IMR-90 (cell line): ENCODE measurements at regions not wholly inside any gene's neighbourhood (a gene's known extent, or its start where the extent isn't known, plus 50 kb on each side); places are given as distances from the start of the nearest gene placed in this dataset.

Experiments
- ATAC-seq: fragments of 200-7000 bp; cut with Tn5 transposase; 2 replicates; pipeline ENCODE4 v1.9.1; 2020; ENCODE audit warnings: low read depth, mild to moderate bottlenecking, moderate library complexity
- BruUV-seq: library from RNA; stranded (reverse); fragments of 400-500 nt; replicated peaks from 2 replicates; lab custom pipeline; 2021; lab: Mats Ljungman, UMichigan
- CTCF ChIA-PET: fragments of 300-600 bp; formaldehyde crosslinking; extraction: SDS; loops from one replicate; lab custom pipeline; 2021; ENCODE audit warnings: antibody characterized with exemption; lab: Yijun Ruan, JAX
- POLR2A ChIA-PET: fragments of 300-600 bp; sonication (Branson Sonifier 250); formaldehyde crosslinking; loops from one replicate; lab custom pipeline; 2022; ENCODE audit warnings: antibody characterized with exemption; ENCODE audit not compliant: unreplicated experiment; lab: Charles Lee
- DNase-seq: peaks from one replicate; pipeline ENCODE4 v3.0.0; 2013
- H2AFZ ChIP-seq: replicated peaks from 2 replicates; pipeline ENCODE3; 2013; ENCODE audit warnings: low read length, mild to moderate bottlenecking; ENCODE audit not compliant: poor library complexity
- H2AK5ac ChIP-seq: 2 replicates; pipeline ENCODE4 v1.6.1; 2013; ENCODE audit warnings: low read depth, low read length, inconsistent platforms
- H2AK9ac ChIP-seq: replicated peaks from 2 replicates; pipeline ENCODE3; 2013; ENCODE audit warnings: mild to moderate bottlenecking, low read depth, low read length, moderate library complexity; ENCODE audit not compliant: poor library complexity
- H2BK120ac ChIP-seq: 2 replicates; pipeline ENCODE4 v1.6.1; 2013; ENCODE audit warnings: low read depth, low read length, inconsistent platforms
- H2BK15ac ChIP-seq: 3 replicates; pipeline ENCODE4 v1.6.1; 2013; ENCODE audit warnings: low read depth, low read length, inconsistent platforms
- H2BK20ac ChIP-seq: 2 replicates; pipeline ENCODE4 v1.6.1; 2013; ENCODE audit warnings: low read depth, mild to moderate bottlenecking, inconsistent platforms, low read length, moderate library complexity
- H2BK5ac ChIP-seq: 2 replicates; pipeline ENCODE4 v1.6.1; 2013; ENCODE audit warnings: mild to moderate bottlenecking, low read depth, low read length, inconsistent platforms; ENCODE audit not compliant: poor library complexity, severe bottlenecking
- H3K14ac ChIP-seq: replicated peaks from 2 replicates; pipeline ENCODE4 v1.6.1; 2013; ENCODE audit warnings: low read depth, low read length, inconsistent platforms
- H3K18ac ChIP-seq: 2 replicates; pipeline ENCODE4 v1.6.1; 2013; ENCODE audit warnings: low read depth, low read length, control low read depth
- H3K23ac ChIP-seq: 2 replicates; pipeline ENCODE4 v1.6.1; 2013; ENCODE audit warnings: low read depth, low read length, inconsistent platforms
- H3K27ac ChIP-seq: 2 replicates; pipeline ENCODE4 v1.5.1; 2013; ENCODE audit warnings: mild to moderate bottlenecking, control low read depth, low read length; ENCODE audit not compliant: insufficient read depth
- H3K27me3 ChIP-seq: 2 replicates; pipeline ENCODE4 v1.6.1; 2013; ENCODE audit warnings: low read length; ENCODE audit not compliant: control insufficient read depth, insufficient read depth
- H3K36me3 ChIP-seq: 2 replicates; pipeline ENCODE4 v1.6.1; 2013; ENCODE audit warnings: low read length, mixed read lengths; ENCODE audit not compliant: control insufficient read depth, insufficient read depth
- H3K4ac ChIP-seq: 2 replicates; pipeline ENCODE4 v1.6.1; 2013; ENCODE audit warnings: low read depth, low read length, inconsistent platforms
- H3K4me1 ChIP-seq: 2 replicates; pipeline ENCODE4 v1.6.1; 2013; ENCODE audit warnings: low read length, mixed read lengths; ENCODE audit not compliant: control insufficient read depth, insufficient read depth
- H3K4me2 ChIP-seq: 2 replicates; pipeline ENCODE4 v1.6.1; 2013; ENCODE audit warnings: low read depth, mild to moderate bottlenecking, control low read depth, low read length, moderate library complexity
- H3K4me3 ChIP-seq: 2 replicates; pipeline ENCODE4 v1.5.1; 2013; ENCODE audit warnings: low read depth, mild to moderate bottlenecking, control low read depth, low read length, moderate library complexity; ENCODE audit not compliant: insufficient read depth
- H3K56ac ChIP-seq: 2 replicates; pipeline ENCODE4 v1.6.1; 2013; ENCODE audit warnings: low read length, inconsistent platforms; ENCODE audit not compliant: insufficient read depth; ENCODE audit errors: extremely low read depth
- H3K79me1 ChIP-seq, 2 experiments: 2 replicates each; pipeline ENCODE4 v1.6.1; 2013; ENCODE audit warnings: low read length in 2 of 2, inconsistent platforms in 1 of 2, low read depth in 1 of 2
- H3K9ac ChIP-seq: 2 replicates; pipeline ENCODE4 v1.6.1; 2013; ENCODE audit warnings: low read depth, low read length, control low read depth
- H3K9me1 ChIP-seq: 2 replicates; pipeline ENCODE4 v1.6.1; 2013; ENCODE audit warnings: low read length, inconsistent platforms; ENCODE audit not compliant: insufficient read depth
- H3K9me3 ChIP-seq: 2 replicates; pipeline ENCODE4 v1.6.1; 2013; ENCODE audit warnings: low read length; ENCODE audit not compliant: control insufficient read depth, insufficient read depth
- H4K20me1 ChIP-seq: 2 replicates; pipeline ENCODE4 v1.6.1; 2013; ENCODE audit warnings: low read length, inconsistent platforms; ENCODE audit not compliant: insufficient read depth
- H4K5ac ChIP-seq: 2 replicates; pipeline ENCODE4 v1.6.1; 2013; ENCODE audit warnings: mild to moderate bottlenecking, low read depth, low read length, control low read depth
- H4K8ac ChIP-seq, 2 experiments: 2 replicates each; pipeline ENCODE4 v1.6.1; 2013; ENCODE audit warnings: low read depth in 2 of 2, low read length in 2 of 2, control low read depth in 1 of 2, inconsistent platforms in 1 of 2
- H4K91ac ChIP-seq: 2 replicates; pipeline ENCODE4 v1.6.1; 2013; ENCODE audit warnings: low read depth, low read length, inconsistent platforms; ENCODE audit not compliant: insufficient read depth
- CEBPB ChIP-seq: IDR thresholded peaks from 2 replicates; pipeline ENCODE4 v1.6.1; 2012; ENCODE audit warnings: low read depth, low read length, improper control_type of control experiment
- FOS ChIP-seq: fragments of 150-350 bp; IDR thresholded peaks from 2 replicates; pipeline ENCODE4 v1.6.1; 2016; ENCODE audit warnings: low read depth, low read length
- MXI1 ChIP-seq: IDR thresholded peaks from 2 replicates; pipeline ENCODE4 v1.6.1; 2012; ENCODE audit warnings: low read depth, mild to moderate bottlenecking, low read length, moderate library complexity, borderline replicate concordance
- NFE2L2 ChIP-seq: fragments of 150-350 bp; IDR thresholded peaks from 2 replicates; pipeline ENCODE4 v1.6.1; 2016; ENCODE audit warnings: low read depth, mild to moderate bottlenecking, low read length
- RAD21 ChIP-seq: IDR thresholded peaks from 2 replicates; pipeline ENCODE4 v1.6.1; 2012; ENCODE audit warnings: low read length, improper control_type of control experiment
- RFX5 ChIP-seq: IDR thresholded peaks from 2 replicates; pipeline ENCODE4 v1.8.0; 2012; ENCODE audit warnings: low read depth, mild to moderate bottlenecking, low read length, moderate library complexity
- WGBS, 2 experiments: methylation state at CpG; one replicate each; pipeline versions ENCODE4 v1.1.5 to v1.1.7; 2013; ENCODE audit warnings: missing lambda C conversion rate in 2 of 2; ENCODE audit not compliant: insufficient read length in 1 of 2; ENCODE audit errors: extremely low coverage in 2 of 2; 5-methylcytosine and 5-hydroxymethylcytosine counted together
- dilution Hi-C: fragments of 300-500 bp; cut with HindIII; formaldehyde crosslinking; loops from one replicate; pipeline ENCODE4 v1.14.3; 2018; ENCODE audit warnings: low sequenced_read_pairs; ENCODE audit not compliant: unreplicated experiment
- in situ Hi-C: fragments of 300-500 bp; cut with MboI; formaldehyde crosslinking; loops from 3 replicates; pipeline ENCODE4 v1.14.3; 2019; ENCODE audit warnings: low sequenced_read_pairs, inconsistent platforms, mixed read lengths
- intact Hi-C: fragments of 100-400 bp; cut with micrococcal nuclease; formaldehyde crosslinking; loops from 2 replicates; pipeline ENCODE4 v1.10.0; 2022
- TF ChIP-seq, protein P1 (sequence below): fragments of 150-350 bp; IDR thresholded peaks from 2 replicates; pipeline ENCODE4 v1.6.1; 2016; ENCODE audit warnings: low read depth, mild to moderate bottlenecking, low read length, moderate library complexity, borderline replicate concordance

DNA sequence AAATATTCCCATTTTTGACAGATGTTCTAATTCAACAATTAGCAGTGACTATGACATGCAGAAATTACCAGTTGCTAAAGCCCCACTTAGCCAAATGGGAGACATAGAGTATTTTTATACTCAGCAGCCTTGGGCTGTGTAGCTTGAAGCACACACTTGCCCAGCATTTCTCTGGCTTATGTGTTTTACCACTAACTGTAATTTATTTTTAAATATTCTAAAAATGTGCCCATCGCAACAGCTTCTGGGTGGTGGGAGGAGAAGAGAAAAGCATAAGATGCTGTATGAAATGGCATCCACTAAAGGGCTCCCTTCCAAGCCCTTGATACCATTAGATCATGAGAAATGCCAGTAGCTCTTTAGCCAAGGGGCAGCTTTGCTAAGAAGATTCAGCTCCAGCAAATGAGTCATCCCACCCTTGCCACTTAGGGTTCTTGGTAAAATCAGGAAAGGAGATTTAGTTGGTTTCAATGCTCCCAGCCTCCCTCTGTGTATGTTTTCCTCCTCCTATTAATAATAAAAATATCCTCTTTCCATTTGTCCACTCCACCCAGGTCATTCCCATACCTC is 462.7 kb upstream of the DEPDC1 start:
- Histone ChIP-seq H4K91ac (no peak overlapping the region), H3K56ac (no peak overlapping the region), H3K4me1 (no peaks in the 10 kb centered on the region), H2BK120ac (no peak overlapping the region), H3K9me1 (no peaks in the 10 kb centered on the region), H3K9me3 (peaks cover 2% of the 10 kb centered on the region; the same call in 1 of the 2 replicates), H4K8ac (no peak overlapping the region), H3K79me1 (no peaks in the 10 kb centered on the region), H2BK20ac (no peak overlapping the region), H3K4me2 (no peak overlapping the region), H3K23ac (no peak overlapping the region), H3K9ac (no peak overlapping the region), H2BK15ac (no peak overlapping the region), H3K4me3 (no peak overlapping the region), H2AK5ac (no peak overlapping the region), H4K20me1 (no peaks in the 10 kb centered on the region), H3K27me3 (no peaks in the 10 kb centered on the region), H3K36me3 (no peaks in the 10 kb centered on the region), H4K5ac (no peak overlapping the region), H2AK9ac (no peak overlapping the region), H3K14ac (no peak overlapping the region), H3K4ac (no peak overlapping the region), H3K18ac (no peak overlapping the region), H3K27ac (no peak overlapping the region), H2BK5ac (no peak overlapping the region), H2AFZ (no peak overlapping the region)
- DNase-seq = no peak
- dilution Hi-C loops = no loop called here
- ChIA-PET POLR2A (no interaction called here), CTCF (no interaction called here)
- no TSS peak for BruUV-seq
- WGBS, 2 experiments = no CpG with 5 or more reads among the region's 1 CpG
- in situ Hi-C loops = no loop called here
- TF ChIP-seq RAD21 = no peak
- no peak for TF ChIP-seq NFE2L2
- no peak for TF ChIP-seq CEBPB
- TF ChIP-seq, protein P1, sequence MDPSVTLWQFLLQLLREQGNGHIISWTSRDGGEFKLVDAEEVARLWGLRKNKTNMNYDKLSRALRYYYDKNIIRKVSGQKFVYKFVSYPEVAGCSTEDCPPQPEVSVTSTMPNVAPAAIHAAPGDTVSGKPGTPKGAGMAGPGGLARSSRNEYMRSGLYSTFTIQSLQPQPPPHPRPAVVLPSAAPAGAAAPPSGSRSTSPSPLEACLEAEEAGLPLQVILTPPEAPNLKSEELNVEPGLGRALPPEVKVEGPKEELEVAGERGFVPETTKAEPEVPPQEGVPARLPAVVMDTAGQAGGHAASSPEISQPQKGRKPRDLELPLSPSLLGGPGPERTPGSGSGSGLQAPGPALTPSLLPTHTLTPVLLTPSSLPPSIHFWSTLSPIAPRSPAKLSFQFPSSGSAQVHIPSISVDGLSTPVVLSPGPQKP = no peak
- TF ChIP-seq MXI1 = no peak
- TF ChIP-seq FOS = no peak
- no peak for TF ChIP-seq RFX5
- ATAC-seq = no peak
- intact Hi-C loops = no loop called here
